ENCODE measurements at regions not wholly inside any gene's neighbourhood (a gene's known extent, or its start where the extent isn't known, plus 50 kb on each side); places are given as distances from the start of the nearest gene placed in this dataset.

DNA sequence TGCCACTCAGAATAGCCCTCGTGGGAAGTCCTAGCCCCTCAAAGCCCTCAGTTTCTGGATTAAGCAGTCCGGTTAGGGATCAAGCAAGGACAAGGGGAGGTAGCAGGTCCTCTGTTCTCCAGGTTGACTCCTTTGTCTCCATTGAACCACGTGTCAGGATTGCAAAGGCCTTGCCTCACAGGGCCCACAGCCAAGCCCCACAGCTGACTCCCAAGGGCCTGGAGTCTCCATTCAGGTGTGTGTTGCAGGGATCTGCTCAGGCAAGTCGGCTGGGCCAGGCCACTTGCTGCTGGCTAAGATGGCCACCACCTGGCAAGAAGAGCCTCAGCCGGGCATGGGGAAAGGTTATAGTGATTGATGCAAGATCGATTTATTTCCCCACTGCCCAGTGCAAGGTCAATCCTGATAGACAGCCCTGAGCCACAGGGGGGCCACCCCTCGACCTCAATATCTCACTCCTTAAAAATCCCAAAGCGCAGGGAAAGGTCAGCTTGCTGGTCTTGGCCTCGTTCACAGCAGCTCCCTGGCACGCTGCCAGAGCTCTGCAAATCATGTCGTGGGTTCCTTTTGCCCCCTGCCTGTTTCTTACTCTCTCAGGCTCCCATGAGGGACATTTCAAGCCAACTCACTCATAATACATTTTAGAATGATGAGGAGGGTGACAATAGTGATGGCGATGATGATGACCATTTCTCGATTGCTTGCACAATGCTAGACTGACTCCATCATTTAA lies 75.9 kb downstream of the EDN3 start:
- DNase-seq = no peak

DNA sequence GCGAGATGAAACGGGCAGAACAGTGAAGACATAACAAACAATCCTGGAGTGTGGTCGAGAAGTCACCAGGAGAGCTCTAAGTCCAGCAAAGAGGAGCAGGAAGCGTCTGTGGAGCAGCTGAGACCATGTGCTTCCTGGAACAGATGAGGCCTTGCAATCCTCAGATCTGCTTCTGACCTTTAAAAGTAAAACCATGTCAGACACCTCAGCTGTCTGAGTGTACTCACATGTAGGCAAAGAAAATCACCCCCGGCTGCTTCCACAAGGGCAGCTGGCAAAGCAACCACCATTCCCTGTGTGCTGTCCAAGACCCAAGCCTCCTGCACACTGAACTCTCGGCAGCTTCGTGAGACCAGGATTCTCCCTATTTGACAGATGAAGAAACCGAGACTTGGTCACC lies 76.6 kb downstream of the EDN3 start:
- DNase-seq = no peak

DNA sequence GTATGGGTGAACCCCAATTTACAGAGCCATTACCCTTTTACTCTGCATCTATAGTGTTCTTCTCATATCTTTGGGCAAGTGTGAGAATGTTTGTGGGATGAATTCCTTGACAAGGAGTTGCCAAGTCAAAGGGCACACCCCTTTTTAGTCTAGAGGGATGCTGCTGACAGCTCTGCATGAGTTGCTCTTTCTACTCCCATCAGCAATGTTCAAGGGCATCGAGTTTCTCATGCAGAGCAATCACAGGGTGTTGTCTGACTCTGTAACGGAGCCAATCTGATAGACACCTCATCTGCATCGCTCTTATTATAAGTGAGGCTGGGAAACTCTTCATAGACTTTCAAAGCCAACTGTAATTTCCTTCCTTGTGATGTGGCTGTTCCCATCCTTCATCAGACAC lies 77.4 kb downstream of the EDN3 start:
- DNase-seq = no peak

DNA sequence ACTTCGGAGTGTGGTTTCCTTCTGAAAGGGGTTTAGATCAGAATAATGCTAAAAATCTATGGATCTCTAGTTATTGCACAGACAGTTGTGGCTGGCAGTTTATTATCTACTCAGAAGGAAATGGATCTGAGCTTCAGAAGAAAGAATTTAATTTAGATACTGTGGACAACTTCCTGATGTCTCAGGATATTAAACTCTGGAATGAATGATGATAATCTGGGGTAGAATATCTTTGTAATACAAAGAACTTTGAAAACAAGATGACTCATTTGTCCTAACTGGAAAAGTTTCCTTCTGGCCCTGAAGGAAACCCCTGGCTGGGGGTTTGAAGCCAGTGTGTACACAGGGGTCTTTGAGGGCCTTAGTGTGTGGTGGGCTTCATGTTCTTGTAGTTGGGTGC lies 78.0 kb downstream of the EDN3 start:
- no peak for DNase-seq

DNA sequence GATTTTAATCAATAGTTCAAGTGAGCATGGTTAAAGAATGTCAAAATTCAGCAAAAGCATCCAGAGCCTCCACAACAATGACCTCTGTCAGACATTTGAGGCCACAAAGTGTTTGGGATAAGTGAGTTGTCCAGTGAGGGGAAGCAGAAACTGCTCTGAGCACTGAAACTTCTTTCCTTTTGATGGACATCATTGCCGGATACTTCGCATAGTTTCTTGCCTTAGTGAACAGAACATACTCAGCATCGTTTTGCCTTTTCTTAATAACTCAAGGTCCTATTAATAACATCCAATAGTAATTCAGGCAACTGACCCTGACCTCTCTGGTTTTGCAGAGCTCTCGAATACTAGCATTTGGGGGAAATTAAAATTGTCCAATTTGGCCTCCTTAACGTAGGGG lies 78.6 kb downstream of the EDN3 start:
- no peak for DNase-seq

DNA sequence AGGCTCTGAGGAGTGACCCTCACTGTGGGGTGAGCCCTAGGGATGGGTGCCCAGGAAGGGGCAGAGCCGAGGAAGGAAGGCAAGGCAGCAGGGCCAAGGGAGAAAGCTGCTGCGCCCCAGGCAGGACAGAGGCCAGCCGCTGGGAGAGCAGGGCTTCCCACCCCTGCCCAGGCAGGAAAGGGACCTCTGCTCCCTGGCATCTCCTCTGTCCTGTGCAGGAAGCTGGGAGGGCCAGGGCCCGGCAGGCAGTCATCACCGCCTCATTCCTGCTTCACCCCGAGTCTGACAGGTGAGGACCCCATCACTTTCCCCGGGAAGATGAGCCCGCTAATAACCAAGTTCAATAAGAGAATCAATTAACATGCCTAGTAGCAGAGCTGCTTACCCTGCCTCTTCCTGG lies 81.3 kb downstream of the EDN3 start:
- no peak for DNase-seq

DNA sequence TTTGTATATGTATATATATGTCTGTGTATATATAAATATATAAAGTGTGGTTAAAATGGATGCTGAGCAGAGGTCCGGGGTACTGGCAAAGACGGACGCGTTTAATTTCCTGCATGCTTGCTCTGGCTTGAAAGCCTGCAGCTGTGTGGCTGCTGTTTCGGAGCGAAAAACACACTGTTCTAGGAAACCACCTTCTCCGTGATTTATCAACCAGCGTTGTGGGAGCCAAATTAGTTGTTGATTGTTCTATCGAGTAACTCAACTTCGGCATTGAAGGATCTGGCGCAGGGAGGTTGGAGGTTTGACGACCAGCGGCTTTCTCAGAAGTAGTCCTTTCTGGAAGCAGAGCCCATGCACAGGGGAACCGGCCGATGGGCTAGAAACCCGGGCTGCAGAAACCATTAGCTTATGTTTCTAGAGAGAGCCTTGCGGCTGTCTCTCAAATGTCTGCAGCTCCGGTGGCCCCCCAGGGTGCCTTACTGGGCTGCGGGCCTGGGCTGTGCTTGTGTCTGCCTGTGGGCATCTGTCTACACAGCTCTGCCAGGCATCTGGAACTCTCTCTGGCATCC lies 81.8 kb downstream of the EDN3 start:
- no peak for DNase-seq

DNA sequence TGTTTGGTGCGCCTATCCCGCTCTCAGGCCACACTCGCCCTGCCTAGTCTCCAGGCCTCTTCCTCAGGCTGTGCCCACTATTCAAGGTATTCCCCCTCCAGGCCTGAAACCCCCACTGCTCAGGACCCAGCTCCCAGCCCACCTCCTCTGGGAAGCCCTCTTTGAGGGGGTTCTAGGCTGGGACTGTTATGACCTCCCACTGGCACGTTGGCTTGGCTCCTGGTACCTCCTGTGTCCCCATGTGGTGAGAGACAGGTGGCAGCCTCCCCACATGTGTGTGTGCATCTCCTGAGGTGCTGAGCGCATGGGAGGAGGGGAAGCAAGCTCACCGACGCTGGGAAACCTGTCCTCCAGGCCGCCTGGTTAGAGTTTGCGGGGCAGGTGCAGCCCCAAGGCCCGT lies 82.5 kb downstream of the EDN3 start:
- DNase-seq = no peak

DNA sequence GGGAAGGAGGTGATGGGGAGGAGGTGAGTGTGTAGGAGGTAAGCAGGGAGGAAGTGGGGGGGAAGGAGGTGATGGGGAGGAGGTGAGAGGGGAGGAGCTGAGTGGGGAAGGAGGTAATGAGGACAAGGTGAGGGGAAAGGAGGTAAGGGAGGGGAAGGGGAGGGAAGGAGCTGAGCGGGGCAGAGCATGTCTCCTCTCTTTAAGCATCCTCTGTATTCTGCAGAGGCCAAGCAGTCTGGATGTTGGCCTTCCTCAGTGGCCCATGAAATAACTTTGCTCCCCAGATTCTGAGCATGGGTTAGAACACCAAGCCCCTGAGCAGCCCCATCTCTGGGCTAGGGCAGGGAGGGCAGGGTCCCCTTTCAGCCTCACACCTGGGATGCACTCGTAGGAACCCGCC lies 84.6 kb downstream of the EDN3 start:
- no peak for DNase-seq

DNA sequence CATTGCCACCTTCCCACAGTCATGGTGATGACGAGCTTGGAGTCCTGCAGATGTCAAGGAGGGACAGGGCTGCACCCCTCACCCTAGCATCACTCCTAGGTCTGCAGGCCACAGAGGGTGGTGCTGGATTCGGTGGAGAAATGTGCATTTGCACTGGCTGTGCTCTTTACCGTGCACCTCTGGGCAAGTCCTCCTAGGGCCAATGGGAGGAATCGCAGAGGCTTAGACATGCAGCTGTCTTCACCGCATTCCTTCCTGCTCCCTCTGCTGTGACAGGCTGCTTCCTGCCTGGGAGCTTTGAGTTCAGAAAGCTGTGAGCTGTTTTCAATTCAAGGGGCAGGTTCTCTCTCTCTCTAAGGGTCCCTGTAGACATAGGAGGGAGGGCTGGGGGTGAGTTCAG lies 85.1 kb downstream of the EDN3 start:
- no peak for DNase-seq

DNA sequence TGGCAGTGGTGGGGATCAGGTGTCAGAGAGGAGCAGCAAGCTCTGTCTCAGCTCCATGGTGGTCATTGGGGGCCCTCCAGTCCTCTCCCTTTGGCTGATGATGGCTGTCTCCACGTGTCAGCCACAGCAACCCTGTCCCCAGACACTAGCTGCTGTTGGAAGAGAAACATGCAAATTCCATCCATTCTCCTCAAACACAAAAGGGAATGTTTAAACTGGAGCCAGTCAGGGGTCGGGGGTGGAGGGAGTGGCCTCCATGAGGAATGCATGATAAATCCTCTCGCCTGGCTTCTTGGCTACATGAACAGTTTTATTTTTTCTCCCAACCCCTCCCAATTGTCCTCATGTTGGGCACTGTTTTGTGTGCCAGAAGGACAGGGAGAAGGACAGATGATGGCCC lies 86.4 kb downstream of the EDN3 start:
- DNase-seq = no peak

DNA sequence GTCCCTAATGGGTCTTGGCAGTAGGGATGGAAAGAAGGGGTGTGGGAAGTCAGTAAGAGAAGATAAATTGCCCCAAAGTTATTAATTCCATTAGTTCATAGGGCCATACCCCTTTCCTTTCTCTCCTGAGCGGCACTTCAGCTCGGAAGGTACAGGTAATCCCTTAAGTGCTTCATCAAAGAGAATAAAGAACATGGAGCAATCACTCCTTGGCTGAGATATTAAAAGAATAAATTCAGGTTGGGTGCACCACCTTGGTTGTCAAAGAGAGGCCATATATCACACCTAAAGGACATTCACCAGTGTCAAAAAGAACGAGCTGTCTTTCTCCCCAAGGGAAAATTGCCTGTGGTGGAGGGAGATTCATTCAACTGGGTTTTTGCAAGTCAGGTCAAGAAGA lies 87.5 kb downstream of the EDN3 start:
- no peak for DNase-seq

DNA sequence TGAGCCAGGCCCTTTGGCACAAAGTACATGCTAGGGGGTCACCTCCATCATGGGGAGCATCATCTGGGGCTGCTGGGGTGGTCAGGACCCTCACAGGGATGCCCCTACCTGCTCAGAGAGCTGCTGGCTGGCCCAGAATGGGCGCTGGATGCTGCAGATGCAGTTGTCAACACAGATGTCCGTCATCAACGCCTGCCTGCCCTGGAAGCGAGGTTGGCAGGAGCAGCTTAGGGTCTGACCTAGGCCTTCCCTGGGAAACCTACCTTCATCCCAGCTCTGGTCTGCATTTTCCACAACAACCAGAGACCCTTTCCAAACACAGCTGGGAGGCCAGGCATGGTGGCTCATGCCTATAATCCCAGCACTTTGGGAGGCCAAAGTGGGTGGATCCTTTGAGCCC lies 88.0 kb downstream of the EDN3 start:
- no peak for DNase-seq

DNA sequence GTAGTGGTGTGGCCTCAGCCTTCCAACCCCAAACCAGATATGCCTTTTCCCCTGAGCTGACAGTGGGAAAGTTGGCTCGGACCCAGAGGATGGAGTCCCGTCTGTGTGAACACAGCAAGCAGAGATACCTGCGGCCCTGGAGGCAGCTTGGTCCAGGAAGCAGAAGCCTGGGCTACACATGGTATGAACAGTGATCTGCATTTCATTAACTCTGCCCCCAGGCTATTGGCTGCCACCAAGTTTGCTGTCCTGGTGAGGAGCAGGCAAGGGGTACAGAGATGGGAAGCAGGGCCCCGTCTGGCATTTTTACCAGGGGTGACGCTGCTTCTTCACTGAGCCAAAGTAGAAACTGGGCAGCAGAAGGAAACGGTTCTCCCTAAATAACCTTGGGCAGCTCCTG lies 90.0 kb downstream of the EDN3 start:
- DNase-seq = no peak

DNA sequence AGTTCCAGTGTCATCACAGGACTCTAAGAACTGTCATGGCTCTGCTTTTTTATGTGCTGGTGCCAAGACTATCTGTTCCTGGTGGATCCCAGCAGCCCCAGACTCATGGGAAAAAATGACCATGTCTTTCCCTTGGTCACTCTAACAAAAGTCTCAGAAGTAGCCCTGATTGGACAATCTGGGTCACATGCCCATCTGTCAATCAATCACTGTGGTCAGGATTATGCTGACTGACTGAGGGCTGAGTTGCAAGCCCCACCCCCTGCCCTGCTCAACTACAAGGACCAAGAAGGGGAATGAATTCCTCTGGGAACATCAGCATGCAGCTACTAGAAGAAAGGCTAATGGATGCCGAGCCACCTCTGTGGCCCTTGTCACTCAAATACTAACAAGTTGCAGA lies 91.6 kb downstream of the EDN3 start:
- DNase-seq = no peak

DNA sequence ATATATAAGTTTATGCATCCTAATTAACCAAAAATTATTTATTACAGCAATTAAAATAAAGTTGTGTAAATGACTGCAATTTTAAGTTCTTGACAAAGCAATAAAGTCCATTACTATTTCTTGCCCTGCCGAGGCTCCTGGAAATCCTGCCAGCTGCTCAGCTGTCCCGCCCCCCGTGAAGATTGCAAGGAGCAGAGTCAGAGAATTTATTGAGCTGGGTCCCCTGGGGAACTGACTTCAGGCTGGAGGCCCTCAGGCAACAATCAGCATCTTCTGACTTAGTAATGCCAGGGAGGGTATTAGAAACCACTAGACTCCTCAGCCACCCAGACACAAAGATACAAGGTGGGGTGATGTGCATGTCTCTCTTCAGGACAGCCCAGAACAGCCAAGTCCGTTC lies 92.3 kb downstream of the EDN3 start:
- DNase-seq = no peak

DNA sequence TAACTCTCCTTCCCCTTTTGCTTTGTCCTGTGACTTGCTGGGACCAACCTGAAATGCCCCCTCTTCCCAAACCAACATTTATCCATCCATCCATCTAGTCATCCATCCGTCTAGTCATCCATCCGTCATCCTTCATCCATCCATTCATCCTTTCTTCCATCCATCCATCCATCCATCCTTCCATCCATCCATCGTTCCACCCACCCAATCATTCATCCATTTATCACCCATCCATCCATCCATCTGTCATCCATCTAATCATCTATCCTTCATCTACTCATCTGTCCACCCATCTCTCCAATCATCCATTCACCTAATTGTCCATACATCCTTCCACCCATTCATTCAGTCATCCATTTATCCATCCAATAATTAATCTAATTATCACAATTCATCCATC lies 92.7 kb downstream of the EDN3 start:
- no peak for DNase-seq

DNA sequence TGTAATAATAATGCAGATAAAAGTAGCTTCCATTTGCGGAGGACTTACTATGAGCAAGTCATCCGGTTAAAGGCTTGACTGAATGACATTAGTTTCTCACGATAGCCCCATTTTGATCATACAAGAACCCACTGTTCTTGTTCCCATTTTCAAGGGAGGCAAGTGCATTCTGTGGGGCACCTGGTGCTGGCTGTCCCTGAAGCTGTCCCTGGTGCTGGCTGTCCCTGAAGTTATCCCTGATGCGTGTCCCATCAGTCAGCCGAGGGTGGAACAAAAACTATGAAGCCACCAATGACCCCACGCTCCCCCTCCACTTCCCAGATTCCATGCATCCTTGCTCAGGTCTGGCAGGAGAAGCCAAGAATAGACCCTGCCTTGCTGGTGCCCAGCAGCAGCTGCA lies 95.3 kb downstream of the EDN3 start:
- no peak for DNase-seq

DNA sequence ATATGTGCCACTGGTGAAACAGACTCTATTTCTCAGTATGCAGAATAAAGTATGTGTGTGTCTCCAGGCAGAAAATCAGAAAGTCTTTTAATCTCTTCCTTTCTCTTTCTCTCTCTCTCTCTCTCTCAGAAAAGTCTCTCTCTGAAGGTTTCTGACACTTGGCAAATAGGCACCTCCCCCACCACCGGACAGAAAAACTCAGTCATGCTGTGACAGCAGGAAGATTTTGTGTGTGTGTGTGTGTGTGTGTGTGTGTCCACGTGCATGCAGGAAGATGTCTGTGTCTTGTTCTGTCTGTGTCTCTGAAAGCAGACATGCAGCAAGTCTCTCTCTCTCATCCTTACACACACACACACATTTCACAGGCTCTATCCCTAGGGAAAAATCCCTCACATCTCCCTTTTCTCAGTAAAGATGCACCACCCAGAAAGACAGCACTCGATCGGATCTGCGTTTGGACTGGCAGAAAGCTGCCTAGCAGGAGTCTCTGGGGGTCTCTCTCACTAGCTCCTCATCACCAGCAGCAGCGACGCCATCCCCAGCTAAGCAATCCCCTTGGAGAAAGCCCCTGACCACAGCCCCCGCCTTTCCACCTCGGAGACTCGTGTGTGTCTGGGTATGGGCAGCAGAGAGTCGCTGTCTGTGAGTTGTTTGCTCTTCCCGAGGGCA lies 98.3 kb downstream of the EDN3 start:
- no peak for DNase-seq

DNA sequence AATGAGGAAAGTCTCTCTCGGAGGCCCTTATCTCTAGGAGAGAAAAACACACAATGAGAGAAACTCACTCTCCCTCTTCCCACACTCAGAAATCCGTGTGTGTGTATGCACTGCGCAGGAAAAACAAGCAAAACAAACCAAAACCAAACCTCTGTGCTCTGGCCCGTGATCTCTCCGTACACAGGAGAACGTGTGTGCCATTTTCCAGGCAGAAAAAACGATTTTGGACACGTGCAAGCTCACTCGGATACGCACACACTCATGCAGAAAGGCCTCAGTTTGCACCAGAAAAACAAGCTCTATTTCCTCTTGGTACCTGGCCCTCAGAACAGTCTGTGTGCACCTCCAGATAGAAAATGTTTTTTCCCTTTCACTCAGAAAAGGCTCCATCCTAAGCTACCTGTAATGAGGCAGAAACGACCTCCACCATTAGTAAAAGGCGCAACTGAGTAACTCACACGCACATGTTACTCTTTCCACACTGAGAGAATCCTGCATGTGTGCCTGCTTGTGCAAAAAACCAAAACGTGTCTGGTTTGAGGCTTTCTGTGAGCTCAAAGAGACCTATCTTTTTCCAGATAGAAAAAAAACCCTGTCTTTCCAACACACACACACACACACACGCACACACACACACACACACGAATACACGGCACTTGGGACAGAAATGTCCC lies 99.2 kb downstream of the EDN3 start:
- no peak for DNase-seq

DNA sequence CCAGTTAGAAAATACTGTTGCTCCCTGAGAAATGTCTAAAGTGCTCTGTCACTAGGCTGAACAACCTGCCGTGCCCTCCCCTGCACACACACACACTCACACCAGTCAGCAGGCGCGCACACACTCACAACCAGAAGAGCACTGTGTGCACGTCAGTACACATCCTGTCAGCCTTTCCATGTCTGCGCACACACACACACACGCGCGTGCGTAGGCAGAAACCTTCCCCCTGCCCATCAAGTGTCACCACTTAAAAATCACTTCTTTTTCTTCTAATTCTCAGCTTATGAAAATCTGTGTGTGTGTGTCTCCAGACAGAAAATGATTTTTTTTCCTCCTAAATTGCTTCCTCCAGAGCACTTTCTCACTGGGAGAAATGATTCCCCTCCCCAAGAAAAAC lies 100.3 kb downstream of the EDN3 start:
- peak; percentile 15 to 21 for DNase-seq

DNA sequence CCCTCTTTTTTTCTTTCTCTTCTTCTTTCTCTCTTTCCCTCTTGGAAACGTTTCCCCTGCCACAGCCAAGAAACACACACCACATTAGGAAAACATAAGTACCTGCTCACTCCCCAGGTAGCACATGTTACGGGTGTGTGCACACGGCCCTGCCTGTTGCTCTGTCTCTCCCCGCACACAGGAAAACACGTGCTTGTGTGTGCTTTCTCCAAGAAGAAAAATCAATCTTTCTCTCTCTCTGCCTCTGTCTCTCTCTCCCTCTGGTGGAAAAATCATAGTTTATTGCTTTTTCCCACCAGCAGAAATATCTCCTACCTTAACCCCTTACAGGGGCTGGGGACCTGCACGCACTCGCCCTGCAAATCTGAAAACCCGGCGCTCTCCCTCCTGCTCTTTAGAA lies 102.3 kb downstream of the EDN3 start:
- DNase-seq = peak in 1 of 2 donors; percentile 17

DNA sequence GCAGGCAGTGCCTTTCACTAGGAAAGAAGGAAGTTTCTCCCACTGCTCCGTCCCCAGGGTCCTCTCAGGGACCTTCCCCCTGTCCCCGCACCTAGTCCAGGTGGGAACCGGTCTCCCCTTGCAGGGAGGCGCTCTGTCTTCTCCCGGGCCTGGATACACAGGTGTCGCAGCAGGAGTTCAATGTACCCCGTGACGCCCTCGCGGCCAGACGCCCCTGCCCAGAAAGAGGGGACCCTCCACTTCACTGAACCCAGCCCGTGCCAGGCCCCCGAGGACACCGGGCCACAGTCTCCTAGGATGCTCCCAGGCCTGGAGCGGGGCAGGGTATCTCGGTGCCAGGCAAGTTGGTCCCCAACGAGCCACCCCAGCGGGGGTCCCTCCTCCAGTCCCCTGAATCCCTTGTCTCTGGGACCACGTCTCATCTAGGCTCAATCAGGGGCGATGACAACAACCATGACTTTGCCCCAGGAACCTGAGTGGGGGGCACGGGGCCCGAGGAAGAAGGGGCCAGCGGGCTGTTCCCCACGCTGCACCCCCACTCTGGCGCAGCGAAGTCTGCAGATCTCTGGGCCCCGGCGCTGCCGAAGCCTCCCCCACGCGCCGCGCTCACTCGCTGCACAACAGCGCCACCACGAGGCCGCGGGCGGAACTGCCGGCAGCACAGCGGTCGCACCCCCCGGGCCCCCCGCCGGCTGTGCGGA lies 103.0 kb downstream of the EDN3 start:
- DNase-seq = peak; percentile 59 to 66

DNA sequence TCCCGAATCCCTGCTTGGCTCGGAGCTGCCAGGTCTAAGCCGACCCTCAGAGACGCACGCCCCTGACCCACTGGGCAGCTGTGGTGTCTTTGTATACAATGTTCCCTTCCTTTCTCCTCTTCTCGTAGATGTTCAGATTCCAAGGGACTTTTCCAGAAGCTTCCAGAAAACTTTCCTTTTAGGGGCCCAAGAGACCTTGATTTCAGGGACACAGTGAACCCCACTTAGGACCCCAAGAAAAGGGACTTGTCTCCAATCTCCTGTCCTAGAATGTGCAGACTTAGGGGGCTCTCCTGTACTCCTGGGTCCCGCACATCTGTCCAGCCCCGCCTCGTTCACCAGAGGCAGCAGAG lies 103.5 kb downstream of the EDN3 start:
- no peak for DNase-seq
